Skin epidermis (tissue), 12 donors: ENCODE measurements at regions not wholly inside any gene's neighbourhood (a gene's known extent, or its start where the extent isn't known, plus 50 kb on each side); places are given as distances from the start of the nearest gene placed in this dataset.
A peak's percentile ranks its signal among the peaks of the same experiment; 100 is the strongest.
"Not testable (repeated sequence)": the region's sequence is repeated elsewhere in the genome, so short reads cannot be mapped to it uniquely, and the experiment has no call there.

Experiments
- H3K27ac ChIP-seq, 21 experiments: fragments of 200-600 bp; sonication (generic) in 11 of 21; one replicate each; pipeline ENCODE4 v1.5.0; 2020; ENCODE audit warnings: mild to moderate bottlenecking in 3 of 21, inconsistent platforms in 2 of 21, moderate library complexity in 2 of 21
- H3K4me3 ChIP-seq, 7 experiments: fragments of 200-600 bp; sonication (generic) in 2 of 7; one replicate each; pipeline ENCODE4 v1.5.0; 2020; ENCODE audit warnings: inconsistent platforms in 2 of 7, mild to moderate bottlenecking in 2 of 7, moderate library complexity in 1 of 7

DNA sequence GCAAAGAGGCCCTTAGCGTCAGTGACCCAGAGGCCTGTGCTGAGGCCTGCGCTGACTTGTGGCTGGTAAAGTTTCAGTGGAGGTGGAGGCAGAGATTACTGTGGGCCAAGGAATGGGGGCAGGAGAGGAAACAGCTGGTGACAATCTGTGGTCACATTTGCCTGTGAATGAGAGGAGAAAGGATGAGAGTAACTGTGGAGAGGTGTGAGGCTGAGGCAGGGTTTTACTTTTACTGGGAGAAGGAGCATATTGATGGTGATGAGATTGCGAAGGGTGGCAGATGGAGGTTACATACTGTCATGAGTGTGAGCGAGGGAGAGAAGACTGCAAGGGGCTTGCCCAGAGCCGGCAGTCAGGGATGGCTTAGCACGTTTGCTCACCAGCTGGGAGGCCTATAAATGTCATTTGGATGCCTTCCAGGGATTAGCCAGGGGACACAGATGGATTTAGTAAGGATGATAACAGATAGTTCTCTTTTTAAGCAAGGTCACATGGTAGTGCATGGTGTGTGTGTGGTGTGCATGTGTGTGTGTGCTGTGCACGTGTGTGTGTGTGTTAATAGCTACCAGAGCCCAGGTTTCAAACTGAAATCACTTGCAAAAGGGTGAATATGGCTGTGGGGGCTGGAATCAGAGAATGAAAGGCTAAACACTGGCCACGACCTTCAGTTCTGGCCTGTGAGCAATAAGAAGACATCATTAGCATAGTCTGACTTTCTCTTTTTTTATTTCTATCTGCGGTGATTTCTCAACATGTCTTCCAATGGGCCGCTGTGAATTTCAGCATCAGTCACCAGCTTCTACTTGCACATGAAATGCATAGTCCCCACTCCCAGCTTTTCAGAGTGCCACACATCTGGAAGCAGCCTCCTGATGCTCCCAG, 291.5 kb upstream of the ZNF32 start:
- H3K27ac ChIP-seq: no peak overlapping the region
- H3K4me3 ChIP-seq: no peak overlapping the region

DNA sequence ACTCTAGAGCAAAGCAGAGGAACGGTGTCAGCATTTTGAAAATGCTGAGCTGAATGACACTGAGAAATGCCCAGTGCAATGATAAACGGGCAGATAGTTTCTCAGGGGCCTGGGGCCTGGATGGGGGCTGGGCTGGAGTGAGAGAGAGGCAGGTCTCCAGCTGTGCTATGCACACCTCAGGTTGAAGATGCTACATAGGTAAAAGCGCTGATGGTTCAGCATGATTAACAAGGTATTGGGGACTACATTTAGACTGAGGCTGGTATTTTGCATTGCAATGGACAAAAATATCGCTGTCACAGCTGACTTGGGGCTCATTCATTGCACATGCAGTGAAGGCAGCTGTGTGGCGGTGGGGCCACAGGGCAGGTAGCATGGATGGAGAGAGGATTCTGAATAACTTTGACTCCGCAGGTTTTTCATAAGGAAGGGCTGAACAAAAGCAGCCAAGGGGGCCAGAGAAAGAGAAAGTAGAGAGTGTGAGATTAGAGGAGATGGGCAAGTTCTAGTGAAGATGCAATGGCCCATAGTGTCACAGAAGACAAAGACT, 290.8 kb upstream of the ZNF32 start:
- H3K27ac ChIP-seq: no peak overlapping the region
- H3K4me3 ChIP-seq: no peak overlapping the region

DNA sequence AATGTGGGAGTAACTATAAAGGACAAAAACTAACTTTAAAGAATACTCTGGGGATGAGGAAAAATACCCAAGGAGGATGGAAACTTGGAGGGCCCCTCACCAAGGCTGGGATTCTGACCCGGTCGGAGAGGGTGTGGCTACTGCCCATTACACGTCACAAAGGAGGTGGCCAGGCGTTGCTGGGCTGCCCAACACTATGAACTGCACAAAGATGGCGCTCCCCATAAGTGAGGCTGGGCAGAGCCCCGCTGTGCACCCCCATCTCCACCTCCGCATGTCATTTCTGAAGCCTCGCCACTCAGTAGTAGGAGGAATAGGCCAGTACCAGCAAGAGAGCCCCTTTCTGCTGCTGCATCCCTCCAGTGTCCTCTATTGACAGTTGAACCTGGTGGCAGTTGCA, 290.1 kb upstream of the ZNF32 start:
- H3K4me3 ChIP-seq: no peak overlapping the region
- H3K27ac ChIP-seq: no peak overlapping the region

DNA sequence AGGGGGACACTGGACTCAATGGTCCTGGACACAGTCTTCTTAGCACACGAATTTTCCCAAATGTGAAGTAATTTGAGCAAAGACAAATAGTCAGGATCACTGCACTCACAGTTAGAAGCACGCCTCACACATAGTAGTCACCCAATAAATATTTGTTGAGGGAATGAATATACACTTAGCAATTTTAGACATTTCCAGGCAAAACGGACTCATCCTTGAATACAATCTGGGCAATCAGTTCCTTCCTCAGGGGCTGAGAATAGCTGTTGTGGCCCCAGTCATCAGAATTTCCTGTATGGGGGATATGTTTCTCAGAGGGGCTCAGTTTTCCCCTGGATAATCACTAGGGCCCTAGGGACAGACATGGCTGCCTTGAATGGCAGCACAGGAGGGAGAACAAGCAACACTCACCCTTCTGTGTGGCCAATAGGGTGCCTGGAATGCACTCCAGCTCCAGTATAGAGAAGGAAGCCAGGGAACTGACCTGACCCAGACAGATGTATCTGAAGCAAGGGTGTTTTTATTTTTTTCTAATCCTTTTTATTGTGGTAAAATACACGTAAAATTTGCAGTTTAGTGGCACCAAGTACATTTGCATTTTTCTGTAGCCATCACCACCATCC, 282.7 kb upstream of the ZNF32 start:
- Histone ChIP-seq H3K4me3 (no peak overlapping the region), H3K27ac (peak overlapping the region in 2 of 21 experiments; percentile 35 to 40)

DNA sequence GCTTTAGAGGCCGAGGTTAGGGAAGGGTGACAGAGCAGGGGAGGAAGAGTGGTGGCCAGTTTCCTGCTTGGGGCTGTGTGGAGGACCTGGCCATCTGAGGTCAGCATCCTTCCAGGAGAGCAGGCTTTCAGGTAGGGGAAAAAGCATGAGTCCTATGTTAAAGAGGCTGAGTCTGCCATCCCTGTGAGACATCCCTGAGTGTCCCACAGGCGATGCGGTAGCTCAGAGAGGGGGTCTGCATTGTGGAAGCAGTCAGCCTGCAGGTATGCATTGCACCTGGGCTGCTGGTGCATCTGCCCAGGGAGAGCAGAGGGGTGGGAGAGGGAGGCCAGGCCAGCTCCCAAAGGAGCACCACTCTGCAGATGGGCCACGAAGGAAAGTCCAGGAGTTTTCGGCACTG, 282.1 kb upstream of the ZNF32 start:
- no peak overlapping the region for H3K27ac ChIP-seq
- no peak overlapping the region for H3K4me3 ChIP-seq

DNA sequence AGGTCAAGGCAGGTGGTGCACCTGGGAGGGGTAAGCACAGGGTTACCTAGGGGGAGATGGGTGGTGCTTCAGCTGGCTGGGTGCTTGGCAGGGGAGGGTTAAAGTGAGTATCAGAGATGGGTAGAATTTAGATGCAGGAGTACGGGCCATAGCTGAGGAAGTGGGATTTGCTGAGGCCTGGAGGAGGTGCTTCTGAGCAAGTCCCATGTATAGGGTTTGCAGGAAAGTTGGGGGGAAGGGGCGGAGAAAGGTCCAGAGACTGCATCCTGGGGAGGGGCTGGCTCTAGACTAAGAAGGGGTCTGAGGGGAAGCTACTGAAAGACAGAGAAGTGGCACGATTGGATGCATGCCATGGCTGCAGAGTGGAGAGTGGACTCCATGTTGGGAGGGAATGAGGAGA, 281.6 kb upstream of the ZNF32 start:
- H3K4me3 ChIP-seq: no peak overlapping the region
- no peak overlapping the region for H3K27ac ChIP-seq

DNA sequence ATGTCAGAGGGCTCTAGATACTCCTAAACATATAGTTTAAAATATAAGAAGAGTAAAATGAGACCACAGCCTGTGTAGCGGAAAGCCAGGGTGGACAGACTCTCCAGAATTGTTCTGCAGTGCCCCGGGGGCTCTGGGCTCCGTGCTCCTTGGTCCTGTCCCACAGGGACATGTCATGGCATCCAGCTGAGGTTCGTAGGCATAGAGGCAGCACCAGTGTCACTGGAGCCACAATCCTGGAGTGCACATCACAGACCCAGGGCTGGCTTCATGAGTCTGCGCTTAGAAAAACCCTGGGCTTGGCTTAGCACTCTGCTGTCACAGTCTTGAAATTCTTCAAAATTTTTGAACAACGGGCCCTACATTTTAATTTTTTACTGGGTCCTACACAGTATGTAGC, 280.4 kb upstream of the ZNF32 start:
- Histone ChIP-seq H3K27ac (no peak overlapping the region), H3K4me3 (no peak overlapping the region)

DNA sequence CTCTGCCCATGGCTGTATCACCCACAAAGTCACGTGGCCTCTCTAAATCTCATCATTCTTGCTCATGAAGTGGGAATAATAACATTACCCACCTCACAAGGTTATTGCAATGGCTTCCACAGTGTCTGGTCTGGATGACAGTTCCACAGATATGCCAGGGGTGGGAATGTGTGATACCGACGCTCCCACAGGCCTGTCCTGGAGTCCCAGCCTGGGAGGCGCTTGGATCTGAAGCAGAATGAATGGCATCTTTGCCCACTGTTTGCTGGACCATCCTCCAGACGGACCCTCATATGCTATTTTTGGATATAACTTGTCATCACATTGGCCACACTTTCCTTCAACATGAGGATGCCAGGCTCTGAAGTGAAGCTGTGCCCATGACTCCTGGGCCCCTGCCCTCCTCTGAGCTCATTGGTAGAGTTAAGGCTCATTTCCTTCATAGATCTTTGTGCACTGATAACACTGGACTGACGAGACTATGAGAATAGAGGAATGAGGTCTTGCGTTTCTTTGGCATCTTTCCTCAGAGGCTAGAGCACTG, 279.8 kb upstream of the ZNF32 start:
- Histone ChIP-seq H3K4me3 (no peak overlapping the region), H3K27ac (no peak overlapping the region)

DNA sequence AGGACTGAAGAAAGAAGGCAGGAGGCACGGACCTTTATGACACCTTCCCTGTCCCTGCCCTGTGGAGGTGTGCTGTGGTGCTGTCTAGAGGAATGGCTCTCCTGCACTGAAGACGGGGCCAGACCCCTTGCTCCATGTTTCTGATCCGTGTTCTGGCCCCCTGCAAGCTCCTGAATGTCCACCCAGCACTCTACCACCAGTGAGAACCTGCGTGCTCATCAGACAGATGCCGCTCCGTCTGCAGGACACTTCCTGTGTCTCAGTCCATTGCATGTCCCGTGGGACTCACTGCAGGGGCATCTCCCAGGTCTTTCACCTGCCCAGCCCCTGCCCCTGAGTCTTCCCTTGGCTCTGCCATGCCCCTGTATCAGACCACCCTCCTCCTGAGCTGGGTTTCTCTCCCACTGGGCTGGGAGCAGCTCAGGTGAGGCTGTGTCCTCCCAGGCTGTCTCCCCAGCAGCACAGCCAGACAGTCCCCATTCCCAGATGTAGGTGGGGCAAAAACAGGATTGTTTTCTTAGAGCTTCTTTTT, 278.3 kb upstream of the ZNF32 start:
- Histone ChIP-seq H3K4me3 (no peak overlapping the region), H3K27ac (no peak overlapping the region)

DNA sequence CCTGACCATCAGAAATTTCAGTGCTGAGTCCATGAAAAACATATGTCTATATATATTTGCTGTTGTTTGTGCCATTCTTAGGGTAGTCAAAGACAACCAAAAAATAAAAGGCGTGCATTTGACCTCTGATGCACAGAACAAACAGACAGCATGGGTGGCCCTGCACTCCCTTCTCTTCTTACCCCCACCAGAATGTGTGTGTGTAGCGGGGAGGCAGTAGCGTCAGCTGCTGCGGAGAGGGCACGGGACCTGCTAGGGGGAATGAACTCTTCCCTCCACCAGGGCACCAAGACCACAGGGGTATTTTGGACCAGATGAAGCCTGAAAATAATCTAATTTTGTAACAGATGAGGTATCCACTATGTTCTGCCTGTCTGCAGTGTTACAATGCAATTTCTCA, 277.7 kb upstream of the ZNF32 start:
- Histone ChIP-seq H3K27ac (no peak overlapping the region), H3K4me3 (no peak overlapping the region)

DNA sequence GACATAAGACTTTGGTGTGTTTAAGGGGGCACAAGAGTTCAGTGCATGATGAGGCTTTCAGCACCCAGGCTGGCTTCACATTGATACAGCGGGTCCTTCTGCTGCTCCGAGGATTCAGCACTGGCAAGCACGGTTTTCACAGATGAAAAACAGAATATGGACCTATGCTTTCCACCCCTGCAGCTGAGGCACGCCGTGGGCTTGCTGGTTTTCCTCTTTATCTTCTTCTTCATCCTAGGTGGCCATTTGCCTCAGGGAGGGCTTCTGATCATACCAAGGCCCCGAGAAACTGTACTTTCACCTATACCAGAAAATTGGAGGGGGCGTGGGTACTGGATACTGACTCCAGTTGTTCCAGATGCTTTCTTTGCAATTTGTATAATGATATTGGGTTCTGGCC, 277.1 kb upstream of the ZNF32 start:
- Histone ChIP-seq H3K27ac (no peak overlapping the region), H3K4me3 (no peak overlapping the region)

DNA sequence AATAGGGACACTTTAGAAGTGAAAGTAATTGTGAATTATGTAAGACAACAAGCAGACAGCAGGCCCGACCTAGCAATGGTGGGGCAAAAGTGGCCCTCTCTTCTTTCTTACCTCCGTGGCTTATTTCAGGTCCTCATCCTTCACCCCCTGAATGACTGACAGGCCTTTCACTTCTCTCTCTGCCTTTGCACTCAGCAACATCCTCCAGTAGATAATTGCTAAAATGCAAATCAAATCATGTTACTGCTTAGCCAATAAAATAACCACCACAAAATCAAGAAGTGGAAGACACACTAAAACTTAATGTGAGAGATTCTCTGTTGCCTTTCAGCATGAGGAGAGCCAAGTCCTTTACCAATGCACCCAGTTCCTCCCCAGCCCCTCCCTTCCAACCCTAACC, 274.6 kb upstream of the ZNF32 start:
- Histone ChIP-seq H3K27ac (no peak overlapping the region), H3K4me3 (no peak overlapping the region)

DNA sequence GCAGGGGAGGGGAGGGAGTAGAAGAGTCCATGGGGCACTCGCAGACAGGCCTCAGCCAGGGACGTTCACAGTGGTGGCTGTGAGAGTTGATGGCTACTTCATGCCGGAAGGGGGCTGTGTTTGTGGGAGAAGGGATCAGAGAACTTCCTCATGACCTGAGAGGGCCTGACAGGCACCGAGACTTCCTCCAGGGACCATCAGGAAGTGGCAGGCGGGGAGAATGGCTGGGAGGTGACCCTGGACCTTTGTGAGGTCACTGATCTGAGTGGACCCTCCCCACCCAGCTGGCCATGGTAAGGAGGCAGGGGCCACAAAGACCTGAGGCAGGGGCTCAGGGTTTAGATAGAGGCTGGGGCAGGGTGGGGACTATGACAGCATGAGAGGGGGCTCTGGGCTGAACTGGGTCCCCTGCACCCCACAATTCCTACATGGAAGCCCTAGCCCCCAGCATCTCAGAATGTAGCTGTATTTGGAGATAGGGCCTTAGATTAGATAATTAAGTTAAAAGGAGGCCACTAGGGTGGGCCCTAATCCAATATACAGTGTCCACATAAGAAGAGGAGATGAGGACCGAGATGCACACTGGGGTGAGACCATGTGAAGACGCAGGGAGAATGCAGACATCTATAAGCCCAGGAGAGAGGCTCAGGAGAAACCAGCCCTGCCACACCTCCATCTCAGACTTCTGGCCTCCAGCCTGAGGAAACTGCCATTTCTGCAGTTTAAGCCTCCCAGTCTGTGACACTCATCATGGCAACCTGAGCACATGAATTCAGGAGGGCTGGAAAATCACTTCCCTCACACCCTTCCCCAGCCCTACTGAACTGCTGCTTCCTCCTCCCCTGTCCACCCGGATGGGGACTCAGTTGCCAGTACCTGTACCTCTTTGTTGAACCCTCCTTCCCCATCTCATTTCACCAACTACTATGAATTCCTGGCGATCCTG, 273.9 kb upstream of the ZNF32 start:
- Histone ChIP-seq H3K4me3 (no peak overlapping the region), H3K27ac (no peak overlapping the region)

DNA sequence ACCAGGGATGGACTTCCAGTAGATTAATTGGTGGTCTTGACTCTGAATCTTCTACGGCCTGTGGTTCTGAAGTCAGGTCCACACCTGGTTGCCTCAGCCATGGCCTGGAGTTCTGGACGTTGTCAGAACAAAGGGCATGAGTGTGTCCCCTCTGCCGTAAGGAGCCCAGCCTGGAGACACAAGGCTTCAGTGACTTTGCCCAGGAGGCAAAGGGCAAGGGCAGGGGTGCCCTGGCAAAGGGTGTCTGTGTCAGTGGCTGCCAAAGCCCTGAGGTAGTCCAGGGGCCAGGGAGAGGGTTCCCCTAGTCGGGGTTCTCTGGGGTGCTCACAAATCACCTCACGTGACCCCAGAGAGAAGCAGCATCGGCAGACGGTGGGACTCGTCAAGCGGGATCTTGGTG, 273.2 kb upstream of the ZNF32 start:
- Histone ChIP-seq H3K27ac (no peak overlapping the region), H3K4me3 (no peak overlapping the region)

DNA sequence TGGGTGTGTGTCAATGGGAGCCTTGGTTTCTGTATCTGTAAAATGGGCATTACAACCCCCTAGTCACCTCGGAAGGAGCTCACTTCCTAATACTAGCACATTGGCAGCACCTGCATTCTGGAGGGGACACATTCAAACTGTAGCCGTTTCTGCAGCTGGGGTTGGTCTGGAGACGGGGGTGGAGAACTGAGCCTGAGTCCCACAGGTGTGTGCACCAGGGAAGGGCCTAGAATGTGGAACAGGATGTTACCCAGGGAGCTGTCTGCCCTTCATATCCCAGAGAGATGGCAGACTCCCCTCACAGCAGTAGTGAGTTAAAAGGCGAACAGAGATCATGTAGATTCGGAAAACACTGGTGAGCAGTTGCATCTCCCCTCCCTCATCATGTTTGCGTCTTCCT, 272.8 kb upstream of the ZNF32 start:
- no peak overlapping the region for H3K4me3 ChIP-seq
- no peak overlapping the region for H3K27ac ChIP-seq

DNA sequence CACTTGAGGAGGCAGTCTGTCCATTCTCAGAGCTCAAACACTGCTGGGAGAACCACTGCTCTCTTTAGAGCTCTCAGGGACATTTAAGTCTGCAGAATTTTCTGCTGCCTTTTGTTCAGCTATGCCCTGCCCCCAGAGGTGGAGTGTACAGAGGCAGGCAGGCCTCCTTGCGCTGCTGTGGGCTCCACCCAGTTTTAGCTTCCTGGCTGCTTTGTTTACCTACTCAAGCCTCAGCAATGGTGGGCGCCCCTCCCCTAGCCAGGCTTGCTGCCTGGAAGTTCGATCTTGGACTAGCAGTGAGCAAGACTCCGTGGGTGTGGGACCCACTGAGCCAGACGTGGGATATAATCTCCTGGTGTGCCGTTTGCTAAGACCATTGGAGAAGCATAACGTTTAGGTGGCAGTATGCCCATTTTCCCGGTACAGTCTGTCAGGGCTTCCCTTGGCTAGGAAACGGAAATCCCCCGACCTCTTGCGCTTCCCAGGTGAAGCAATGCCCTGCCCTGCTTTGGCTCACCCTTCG, 271.6 kb upstream of the ZNF32 start:
- H3K27ac ChIP-seq, H3K4me3 ChIP-seq: not testable (repeated sequence)

DNA sequence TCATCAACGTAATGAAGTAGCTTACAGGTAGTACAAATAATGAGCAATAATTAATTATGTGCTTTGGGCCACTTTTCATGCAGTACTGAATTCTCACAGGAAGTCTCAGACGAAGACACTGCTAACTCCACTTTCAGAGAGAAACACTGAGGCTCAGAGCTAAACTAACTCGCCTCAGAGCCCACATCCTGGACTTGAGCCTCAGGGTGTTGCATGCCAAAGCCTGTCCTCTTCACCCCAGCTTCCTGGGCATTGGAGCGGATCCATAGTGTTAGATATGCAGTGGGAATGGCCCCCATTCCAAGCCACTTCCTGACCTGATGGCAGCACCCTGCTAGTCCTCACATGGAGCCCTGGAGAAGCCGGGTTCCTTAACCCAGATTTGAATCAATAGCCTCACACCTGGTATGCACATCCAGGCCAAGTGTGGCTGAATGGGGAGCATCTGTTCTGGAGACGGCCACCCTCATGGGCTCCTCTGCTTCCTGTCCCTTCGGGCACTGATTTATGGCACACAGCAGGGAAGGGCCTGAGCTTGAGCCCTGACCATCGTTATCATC, 265.1 kb upstream of the ZNF32 start:
- H3K27ac ChIP-seq: no peak overlapping the region
- no peak overlapping the region for H3K4me3 ChIP-seq

DNA sequence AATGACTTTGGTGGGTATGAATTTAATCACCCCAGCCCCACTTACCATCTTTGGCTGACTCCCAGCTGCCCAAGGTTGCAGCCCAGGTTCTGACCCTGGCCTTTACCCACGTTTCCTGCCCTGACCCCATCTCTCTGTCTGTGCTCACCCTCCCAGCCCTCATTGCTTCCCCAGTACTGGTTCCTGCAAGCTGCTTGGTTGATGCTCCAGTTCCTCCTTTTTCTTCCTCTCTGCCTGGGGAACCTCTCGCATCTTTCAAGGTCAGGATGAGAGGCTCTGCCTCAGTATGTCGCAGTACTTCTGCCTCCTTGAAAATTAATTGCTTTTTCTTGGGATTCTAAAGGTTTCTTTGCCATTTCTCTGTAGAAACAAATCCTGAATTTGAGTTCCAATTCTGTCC, 263.8 kb upstream of the ZNF32 start:
- H3K27ac ChIP-seq: peak overlapping the region in 1 of 21 experiments; percentile 2
- no peak overlapping the region for H3K4me3 ChIP-seq

DNA sequence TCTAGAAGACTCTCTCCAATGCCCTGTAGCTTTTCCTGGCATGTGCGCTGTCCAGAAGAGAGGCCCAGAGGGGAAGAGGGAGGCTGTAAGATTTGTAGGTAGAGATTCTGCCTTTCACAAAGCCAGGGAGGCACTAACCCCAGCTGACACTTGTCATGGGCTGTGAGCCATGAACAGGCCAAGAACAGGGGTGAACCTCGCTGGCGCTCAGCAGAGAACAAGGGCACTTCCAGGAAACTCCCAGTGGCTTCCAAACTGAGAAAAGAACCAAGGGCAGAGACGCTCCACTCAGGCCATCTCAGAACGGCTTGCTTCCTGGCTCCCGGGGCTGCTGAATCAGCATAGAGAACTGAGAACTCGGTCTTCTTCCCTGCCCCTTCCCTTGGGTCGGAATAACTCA, 257.8 kb upstream of the ZNF32 start:
- Histone ChIP-seq H3K4me3 (no peak overlapping the region), H3K27ac (peak overlapping the region in 11 of 21 experiments; percentile 1 to 66 (median 30))
